SJSA1 (cell line): ENCODE measurements at regions not wholly inside any gene's neighbourhood (a gene's known extent, or its start where the extent isn't known, plus 50 kb on each side); places are given as distances from the start of the nearest gene placed in this dataset.
"Not testable (repeated sequence)": the region's sequence is repeated elsewhere in the genome, so short reads cannot be mapped to it uniquely, and the experiment has no call there.

Experiments used
- DNase-seq, 2 experiments: peaks; one replicate each; pipeline ENCODE4 v3.0.0-alpha.2; 2015 to 2020; ENCODE audit warnings: low spot score in 2 of 2, low read depth in 1 of 2
- H3K27ac ChIP-seq: fragments of 250-450 bp; sonication (Bioruptor Pico); 2 replicates; pipeline ENCODE4 v1.5.1; 2020; ENCODE audit warnings: mild to moderate bottlenecking, moderate library complexity
- H3K27me3 ChIP-seq: fragments of 250-450 bp; sonication (Bioruptor Pico); replicated peaks from 2 replicates; pipeline ENCODE4 v1.5.1; 2020; ENCODE audit warnings: mild to moderate bottlenecking, moderate library complexity
- H3K36me3 ChIP-seq: fragments of 250-450 bp; sonication (Bioruptor Pico); 2 replicates; pipeline ENCODE4 v1.5.1; 2020; ENCODE audit warnings: mild to moderate bottlenecking
- H3K4me1 ChIP-seq: fragments of 250-450 bp; sonication (Bioruptor Pico); replicated peaks from 2 replicates; pipeline ENCODE4 v1.6.1; 2021; ENCODE audit warnings: mild to moderate bottlenecking
- H3K4me3 ChIP-seq: fragments of 250-450 bp; sonication (Bioruptor Pico); 2 replicates; pipeline ENCODE4 v1.5.1; 2020; ENCODE audit warnings: mild to moderate bottlenecking
- H3K9me3 ChIP-seq: fragments of 250-450 bp; sonication (Bioruptor Pico); replicated peaks from 2 replicates; pipeline ENCODE4 v1.5.1; 2020; ENCODE audit warnings: mild to moderate bottlenecking

DNA sequence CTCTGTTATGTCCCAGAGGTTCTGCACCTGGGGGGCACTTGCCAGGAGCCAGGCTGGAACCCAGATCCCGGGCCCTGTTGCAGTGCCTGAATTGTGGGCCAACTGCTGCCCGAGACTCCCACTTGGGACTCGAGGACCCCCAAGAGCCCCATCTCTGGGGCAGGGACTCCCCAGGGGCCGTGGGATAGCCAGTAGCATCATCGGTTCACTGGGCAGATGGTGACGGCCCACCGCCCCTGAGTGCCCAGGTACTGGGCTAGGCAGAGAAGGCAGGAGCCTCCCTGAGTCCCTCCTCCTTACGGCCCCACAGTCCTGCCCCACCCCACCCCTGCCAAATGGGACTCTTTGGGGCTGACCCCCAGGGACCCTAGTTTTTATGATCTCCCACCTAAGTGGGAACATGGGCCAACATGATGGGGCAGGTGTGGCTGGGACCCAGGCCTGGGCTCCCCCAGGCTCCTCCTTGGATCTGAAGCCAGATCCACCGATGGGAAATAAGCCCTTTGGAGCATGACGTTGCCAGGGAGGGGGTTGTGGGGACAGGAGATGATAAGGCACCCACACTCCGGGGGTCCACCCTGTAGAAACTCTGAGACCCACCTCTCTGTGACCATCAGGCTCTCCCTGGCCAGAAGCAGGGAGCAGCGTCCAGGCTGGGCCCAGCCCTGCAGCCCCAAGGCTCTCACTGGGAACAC lies 94.5 kb upstream of the FGF3 start:
- Histone ChIP-seq H3K27me3 (peaks cover 7% of the 10 kb centered on the region; the same call in 1 of the 2 replicates), H3K27ac (no peak overlapping the region)

DNA sequence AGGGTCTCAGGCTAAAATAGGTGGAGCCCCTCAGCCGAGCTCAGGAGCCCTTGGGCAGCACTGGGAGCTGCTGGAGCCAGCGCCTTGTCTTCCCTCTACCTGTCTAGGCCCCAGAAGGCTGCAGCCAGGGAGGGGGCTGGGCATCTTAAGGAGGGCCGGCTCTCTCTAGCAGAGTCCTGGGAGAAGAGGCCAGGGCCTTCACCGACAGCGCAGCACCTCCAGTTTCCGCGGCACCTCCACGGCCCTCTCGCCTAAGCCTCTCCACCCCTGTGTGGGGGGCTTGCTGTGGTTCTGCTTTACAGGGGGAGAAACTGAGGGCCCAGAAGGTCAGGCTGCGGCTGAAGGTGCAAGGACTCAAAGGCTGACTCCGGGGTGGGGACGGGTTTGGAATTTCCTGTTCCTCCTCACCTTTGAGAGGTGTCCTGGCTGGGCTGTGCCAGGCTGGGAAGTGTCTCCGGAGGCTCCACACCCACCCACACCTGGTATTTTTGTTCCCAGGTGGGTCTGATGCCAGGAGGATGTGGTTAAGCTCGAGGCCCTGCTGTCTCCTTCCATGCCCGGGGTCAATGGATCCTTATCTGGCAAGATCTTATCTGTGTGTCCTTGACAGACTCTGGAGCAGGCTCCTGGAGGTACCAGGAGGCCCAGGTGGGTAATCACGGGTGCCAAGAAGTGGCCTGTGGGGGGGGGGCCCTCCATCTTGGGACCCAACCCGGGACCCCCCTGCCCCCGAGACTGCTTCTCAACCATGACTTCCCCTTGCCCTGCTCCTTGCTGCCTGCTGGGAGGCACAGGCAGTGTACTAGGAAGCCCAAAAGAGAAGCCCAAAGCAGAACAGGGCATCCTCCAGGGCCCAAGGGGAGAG lies 95.3 kb upstream of the FGF3 start:
- H3K9me3 ChIP-seq: peaks cover 6% of the 10 kb centered on the region
- H3K27me3 ChIP-seq: peaks cover 7% of the 10 kb centered on the region; the same call in 1 of the 2 replicates
- H3K27ac ChIP-seq: no peak overlapping the region
- no peaks in the 10 kb centered on the region for H3K36me3 ChIP-seq
- no peak overlapping the region for H3K4me3 ChIP-seq
- no peak for DNase-seq
- H3K4me1 ChIP-seq: peaks cover 28% of the 10 kb centered on the region

More for the DNA sequence above, 94.5 kb upstream of the FGF3 start:
- Histone ChIP-seq H3K36me3 (no peaks in the 10 kb centered on the region), H3K4me1 (peaks cover 25% of the 10 kb centered on the region), H3K4me3 (no peak overlapping the region), H3K9me3 (peaks cover 6% of the 10 kb centered on the region)
- DNase-seq: no peak

DNA sequence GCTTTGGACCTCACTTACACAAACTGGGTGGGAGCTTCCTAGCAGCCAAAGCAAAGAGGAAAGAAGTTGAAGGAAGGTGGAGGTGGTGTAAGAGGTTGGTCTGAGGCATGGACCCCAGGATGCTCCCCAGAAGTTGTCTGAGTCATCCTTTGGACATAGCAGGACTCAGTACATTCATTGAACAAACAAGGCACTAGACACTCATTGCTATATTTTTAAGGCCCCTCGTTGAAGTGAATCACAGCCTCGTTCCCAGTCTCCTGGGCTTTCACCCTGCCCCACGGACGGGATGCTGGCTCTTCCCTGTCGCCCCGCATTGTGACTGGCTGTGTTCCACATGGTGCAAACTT lies 95.9 kb upstream of the FGF3 start:
- Histone ChIP-seq H3K27me3 (peaks cover 7% of the 10 kb centered on the region; the same call in 1 of the 2 replicates), H3K36me3 (no peaks in the 10 kb centered on the region), H3K4me1 (peaks cover 24% of the 10 kb centered on the region), H3K4me3 (no peak overlapping the region), H3K27ac (no peak overlapping the region), H3K9me3 (peaks cover 6% of the 10 kb centered on the region)
- DNase-seq: no peak

DNA sequence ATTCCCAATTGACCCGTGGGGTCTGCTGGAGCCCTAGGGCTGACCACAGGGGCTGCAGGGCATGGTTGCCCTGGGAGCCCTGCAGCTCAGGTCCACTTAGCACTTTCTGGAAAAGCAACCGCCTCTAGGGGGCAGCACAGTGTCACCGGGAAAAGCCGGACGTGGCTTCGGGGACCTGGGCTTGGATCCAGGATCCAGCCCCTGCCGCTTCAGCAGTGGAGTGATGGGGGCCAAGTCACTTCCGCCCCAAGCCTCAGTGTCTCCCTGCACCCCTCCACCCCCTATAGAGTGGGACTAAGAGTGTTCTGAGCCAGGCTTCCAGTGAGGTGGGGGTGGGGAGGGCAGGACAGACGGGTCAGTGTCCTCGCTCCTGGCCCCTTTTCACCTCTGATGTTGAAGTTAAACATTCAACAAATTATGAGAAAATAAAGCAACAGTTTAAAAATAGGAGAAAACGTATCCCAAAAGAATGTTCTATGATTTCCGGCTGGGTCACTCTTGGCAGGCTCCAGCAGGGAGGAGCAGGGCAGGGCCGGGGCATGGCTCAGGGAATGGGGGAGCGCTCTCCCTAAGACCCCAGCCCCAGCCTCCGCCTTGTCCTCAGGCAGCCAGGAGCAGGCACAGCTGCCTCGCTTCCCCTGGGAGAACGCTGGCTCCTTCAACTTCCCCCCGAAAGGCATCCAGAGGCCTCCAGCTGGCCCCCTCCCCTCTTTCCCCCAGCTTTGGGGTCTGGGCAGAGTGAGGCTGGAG lies 96.5 kb upstream of the FGF3 start:
- H3K4me3 ChIP-seq: no peak overlapping the region

DNA sequence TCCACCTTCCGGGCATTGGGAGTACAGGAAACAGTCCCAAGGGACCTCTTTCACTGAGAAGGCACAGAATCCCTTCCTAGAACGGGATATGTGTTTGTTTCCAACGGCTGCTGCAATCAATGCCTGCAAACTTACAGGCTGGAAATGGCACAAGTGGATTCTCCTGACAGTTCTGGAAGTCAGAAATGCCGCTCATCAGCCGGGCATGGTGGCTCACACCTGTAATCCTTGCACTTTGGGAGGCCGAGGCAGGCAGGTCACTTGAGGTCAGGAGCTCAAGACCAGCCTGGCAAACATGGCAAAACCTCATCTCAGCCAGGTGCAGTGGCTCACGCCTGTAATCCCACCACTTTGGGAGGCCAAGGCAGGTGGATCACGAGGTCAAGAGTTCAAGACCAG lies 97.0 kb upstream of the FGF3 start:
- H3K27me3 ChIP-seq, H3K36me3 ChIP-seq, H3K27ac ChIP-seq, H3K9me3 ChIP-seq, DNase-seq, H3K4me3 ChIP-seq: not testable (repeated sequence)
- H3K4me1 ChIP-seq: peaks cover 24% of the 10 kb centered on the region

More for the DNA sequence above, 96.5 kb upstream of the FGF3 start:
- Histone ChIP-seq H3K27ac (no peak overlapping the region), H3K9me3 (peaks cover 6% of the 10 kb centered on the region), H3K27me3 (peaks cover 7% of the 10 kb centered on the region; the same call in 1 of the 2 replicates), H3K4me1 (peaks cover 24% of the 10 kb centered on the region), H3K36me3 (no peaks in the 10 kb centered on the region)
- peak; percentile 89 to 96 for DNase-seq

DNA sequence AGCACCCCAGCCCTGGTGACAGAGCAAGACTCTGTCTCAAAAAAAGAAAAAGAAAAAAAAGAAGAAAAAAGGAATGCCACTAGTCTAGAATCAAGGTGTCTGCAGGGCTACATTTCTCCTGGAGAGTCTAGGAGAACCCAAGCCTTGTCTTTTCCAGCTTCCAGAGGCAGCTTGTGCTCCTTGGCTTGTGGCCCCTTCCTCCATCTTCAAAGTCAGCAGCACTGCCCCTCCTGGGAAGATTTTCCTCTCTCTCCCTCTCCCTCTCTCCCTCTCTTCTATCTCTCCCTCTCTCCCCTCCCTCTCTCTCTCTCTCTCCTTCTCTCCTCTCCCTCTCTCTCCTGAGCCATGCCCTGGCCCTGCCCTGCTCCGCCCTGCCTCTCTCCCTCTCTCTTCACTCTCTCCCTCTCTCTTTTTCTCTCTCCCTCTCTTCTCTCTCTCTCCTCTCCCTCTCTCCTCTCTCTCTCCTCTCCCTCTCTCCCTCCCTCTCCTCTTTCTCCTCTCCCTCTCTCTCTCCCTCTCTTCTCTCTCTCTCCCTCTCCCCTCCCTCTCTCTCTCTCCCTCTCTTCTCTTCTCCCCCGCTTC lies 97.7 kb upstream of the FGF3 start:
- peaks cover 24% of the 10 kb centered on the region for H3K4me1 ChIP-seq
- peaks cover 6% of the 10 kb centered on the region for H3K9me3 ChIP-seq
- H3K36me3 ChIP-seq: no peaks in the 10 kb centered on the region
- H3K27me3 ChIP-seq: peaks cover 7% of the 10 kb centered on the region; the same call in 1 of the 2 replicates
- H3K27ac ChIP-seq: no peak overlapping the region
- DNase-seq: no peak
- H3K4me3 ChIP-seq: no peak overlapping the region

DNA sequence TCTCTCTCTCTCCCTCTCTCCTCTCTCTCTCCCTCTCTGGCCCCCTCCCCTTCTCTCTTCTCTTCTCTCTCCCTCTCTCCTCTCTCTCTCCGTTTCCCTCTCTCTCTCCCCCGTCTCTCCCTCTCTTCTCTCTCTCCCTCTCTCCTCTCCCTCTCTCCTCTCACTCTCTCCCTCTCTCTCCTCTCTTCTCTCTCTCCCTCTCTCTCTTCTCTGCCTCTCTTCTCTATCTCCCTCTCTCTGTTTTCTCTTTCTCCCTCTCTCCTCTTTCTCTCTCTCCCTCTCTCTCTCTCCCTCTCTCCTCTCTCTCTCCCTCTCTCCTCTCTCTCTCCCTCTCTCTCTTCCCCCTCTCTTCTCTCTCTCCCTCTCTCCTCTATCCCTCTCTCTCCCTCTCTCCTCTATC lies 98.3 kb upstream of the FGF3 start:
- DNase-seq: no peak
- peaks cover 7% of the 10 kb centered on the region; the same call in 1 of the 2 replicates for H3K27me3 ChIP-seq
- peaks cover 6% of the 10 kb centered on the region for H3K9me3 ChIP-seq
- H3K4me1 ChIP-seq: peaks cover 24% of the 10 kb centered on the region
- H3K36me3 ChIP-seq: no peaks in the 10 kb centered on the region
- H3K4me3 ChIP-seq: no peak overlapping the region
- no peak overlapping the region for H3K27ac ChIP-seq

DNA sequence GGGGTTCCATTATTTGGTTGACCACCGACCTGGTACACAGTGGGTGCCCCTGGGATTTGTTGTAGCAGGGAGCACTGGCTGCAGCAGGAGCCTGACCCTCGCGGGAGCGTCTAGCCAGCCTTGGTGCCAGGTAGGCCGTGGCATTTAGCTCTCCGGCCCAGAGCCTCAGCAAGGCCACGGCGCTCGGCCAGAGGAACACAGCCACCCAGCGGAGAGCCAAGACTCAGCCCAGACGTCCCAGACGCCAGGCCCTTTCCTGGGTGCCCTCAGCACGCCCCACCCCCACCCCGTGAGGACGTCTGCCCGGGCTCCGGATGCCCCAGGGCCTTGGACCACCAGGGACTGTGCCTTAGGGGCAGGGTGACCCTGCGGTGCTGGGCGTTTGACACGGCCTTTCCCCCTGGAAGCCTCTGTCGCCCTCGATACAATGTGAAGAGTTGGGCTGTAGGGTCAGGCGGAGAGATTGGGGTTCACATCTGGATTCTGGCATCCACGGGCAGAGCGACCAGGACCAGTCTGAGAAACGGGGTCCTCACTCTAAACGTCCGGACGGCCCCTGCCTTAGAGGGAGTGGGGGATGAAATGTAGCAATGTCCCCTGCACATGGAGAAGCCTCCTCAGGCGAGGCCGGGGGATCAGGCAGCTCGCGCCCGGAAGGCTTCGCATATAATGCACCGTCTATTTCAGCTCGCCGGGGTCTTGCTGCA lies 99.2 kb upstream of the FGF3 start:
- Histone ChIP-seq H3K4me1 (peaks cover 24% of the 10 kb centered on the region), H3K4me3 (no peak overlapping the region), H3K9me3 (peaks cover 6% of the 10 kb centered on the region), H3K36me3 (no peaks in the 10 kb centered on the region), H3K27ac (no peak overlapping the region), H3K27me3 (peaks cover 8% of the 10 kb centered on the region)
- DNase-seq: no peak

DNA sequence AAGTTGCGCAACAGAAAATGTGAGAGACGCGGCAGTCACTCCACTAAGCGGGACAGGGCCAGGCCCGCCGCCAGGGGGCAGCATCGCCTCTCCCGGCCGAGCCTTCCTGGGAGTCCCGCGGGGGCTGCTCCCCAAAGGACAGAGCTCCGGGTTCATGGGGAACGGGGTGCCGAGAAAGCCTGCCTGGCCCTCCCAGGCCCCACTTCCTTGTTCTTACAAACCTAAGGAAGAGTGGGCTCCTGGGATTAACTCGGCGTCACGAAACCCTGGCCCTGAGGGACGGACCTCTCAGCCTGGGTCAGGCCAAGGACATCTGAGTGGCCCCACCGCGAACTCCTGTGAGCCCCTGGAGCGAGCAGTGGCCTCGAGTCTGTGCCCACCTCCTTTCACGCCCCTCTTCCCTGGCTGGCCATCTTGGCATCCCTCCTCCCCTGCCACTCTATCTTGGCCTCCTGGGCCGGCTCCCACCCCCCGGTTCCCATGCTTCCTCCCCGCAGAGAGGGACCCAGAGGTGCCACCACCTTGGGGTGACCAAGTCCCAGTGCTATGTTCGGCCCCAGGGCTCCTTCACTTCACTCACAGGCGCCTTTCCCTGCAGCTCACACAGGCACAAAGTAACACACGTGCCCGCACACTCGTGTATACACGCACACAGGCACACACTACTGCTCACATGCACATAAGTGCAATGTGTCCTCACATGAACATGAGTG lies 99.9 kb upstream of the FGF3 start:
- H3K36me3 ChIP-seq: no peaks in the 10 kb centered on the region

DNA sequence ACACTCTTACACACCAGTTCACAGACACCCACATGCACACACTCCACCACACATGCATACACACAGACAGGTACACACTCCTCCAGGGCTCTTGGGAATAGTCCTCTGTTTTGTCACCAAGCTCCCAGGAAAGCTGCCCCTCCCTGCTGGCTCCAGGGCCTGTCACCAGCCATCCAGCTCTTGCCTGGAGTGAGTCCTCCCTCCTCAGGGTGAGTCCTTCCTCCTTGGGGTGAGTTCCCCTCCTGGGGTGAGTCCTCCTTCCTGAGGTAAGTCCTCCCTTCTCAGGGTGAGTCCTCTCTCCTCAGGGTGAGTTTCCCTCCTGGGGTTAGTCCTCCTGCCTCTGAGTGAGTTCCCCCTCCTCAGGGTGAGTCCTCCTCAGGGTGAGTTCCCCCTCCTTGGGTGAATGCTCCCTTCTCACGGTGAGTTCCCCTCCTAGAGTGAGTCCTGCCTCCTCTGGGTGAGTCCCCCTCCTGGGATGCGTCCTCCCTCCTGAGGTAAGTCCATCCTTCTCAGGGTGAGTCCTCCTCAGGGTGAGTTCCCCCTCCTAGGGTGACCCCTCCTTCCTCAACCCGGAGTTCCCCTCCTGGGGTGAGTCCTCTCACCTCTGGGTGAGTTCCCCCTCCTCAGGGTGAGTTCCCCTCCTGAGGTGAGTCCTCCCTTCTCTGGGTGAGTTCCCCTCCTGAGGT lies 100.6 kb upstream of the FGF3 start:
- H3K4me1 ChIP-seq: peaks cover 24% of the 10 kb centered on the region
- no peak for DNase-seq
- no peak overlapping the region for H3K4me3 ChIP-seq
- peaks cover 6% of the 10 kb centered on the region for H3K9me3 ChIP-seq
- H3K36me3 ChIP-seq: no peaks in the 10 kb centered on the region
- H3K27ac ChIP-seq: no peak overlapping the region
- H3K27me3 ChIP-seq: peaks cover 22% of the 10 kb centered on the region

More for the DNA sequence above, 99.9 kb upstream of the FGF3 start:
- peaks cover 24% of the 10 kb centered on the region for H3K4me1 ChIP-seq
- no peak overlapping the region for H3K4me3 ChIP-seq
- peak; percentile 87 to 93 for DNase-seq
- peaks cover 6% of the 10 kb centered on the region for H3K9me3 ChIP-seq
- peaks cover 15% of the 10 kb centered on the region for H3K27me3 ChIP-seq
- H3K27ac ChIP-seq: no peak overlapping the region

DNA sequence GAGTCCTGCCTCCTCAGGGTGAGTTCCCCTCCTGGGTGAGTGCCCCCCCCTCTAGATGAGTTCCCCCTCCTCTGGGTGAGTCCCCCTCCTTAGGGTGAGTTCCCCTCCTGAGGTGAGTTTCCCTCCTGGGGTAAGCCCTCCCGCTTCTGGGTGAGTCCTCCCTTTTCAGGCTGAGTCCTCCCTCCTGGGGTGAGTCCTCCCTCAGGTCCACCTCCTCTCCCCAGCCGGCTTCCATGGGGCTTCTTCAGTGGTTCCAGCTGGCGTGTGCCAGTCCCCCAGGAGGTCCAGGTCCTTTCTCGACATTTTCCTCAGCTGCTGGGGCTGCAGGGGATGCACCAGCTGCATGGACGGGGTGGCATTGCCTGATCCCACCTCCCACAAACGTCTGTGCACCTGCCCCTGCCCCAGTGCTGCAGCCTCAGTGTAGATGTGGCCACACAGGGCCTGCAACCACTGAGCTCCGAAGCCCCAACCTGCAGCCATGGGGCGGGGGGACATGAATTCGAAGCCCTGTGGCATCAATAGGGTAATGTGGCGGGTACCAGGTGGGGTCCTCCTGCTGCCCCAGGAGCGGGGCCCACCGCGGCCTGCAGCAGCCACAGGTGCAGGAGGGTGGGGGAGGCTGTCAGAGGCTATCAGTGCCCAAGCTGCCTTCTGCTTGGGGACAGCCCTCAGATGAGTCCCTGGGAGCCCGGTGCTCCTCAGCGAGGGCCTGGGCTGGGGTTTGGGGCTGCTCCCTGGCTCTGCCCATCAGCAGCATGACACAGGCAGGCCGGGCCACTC lies 101.3 kb upstream of the FGF3 start:
- H3K4me1 ChIP-seq: peaks cover 18% of the 10 kb centered on the region

More for the DNA sequence above, 101.3 kb upstream of the FGF3 start:
- peaks cover 6% of the 10 kb centered on the region for H3K9me3 ChIP-seq
- H3K27ac ChIP-seq: no peak overlapping the region
- DNase-seq: no peak
- no peaks in the 10 kb centered on the region for H3K36me3 ChIP-seq
- H3K4me3 ChIP-seq: no peak overlapping the region
- peaks cover 27% of the 10 kb centered on the region for H3K27me3 ChIP-seq
